Endodermal cell (in vitro differentiated cells): ENCODE measurements at regions not wholly inside any gene's neighbourhood (a gene's known extent, or its start where the extent isn't known, plus 50 kb on each side); places are given as distances from the start of the nearest gene placed in this dataset.

Source experiments
- DNase-seq: peaks from one replicate; pipeline ENCODE4 v3.0.0-alpha.2; 2017
- H3K27ac ChIP-seq: 2 replicates; pipeline ENCODE4 v1.5.1; 2013; ENCODE audit warnings: mild to moderate bottlenecking, low read depth, low read length, moderate library complexity
- H3K27me3 ChIP-seq: 2 replicates; pipeline ENCODE4 v1.6.1; 2013; ENCODE audit warnings: mild to moderate bottlenecking, low read length, moderate library complexity; ENCODE audit not compliant: insufficient read depth, control insufficient read depth, poor library complexity, severe bottlenecking
- H3K36me3 ChIP-seq: 2 replicates; pipeline ENCODE4 v1.7.0; 2013; ENCODE audit warnings: mild to moderate bottlenecking, low read length, moderate library complexity; ENCODE audit not compliant: control insufficient read depth, insufficient read depth
- H3K4me1 ChIP-seq: one replicate; pipeline ENCODE4 v1.7.0; 2013; ENCODE audit warnings: low read length; ENCODE audit not compliant: control insufficient read depth, insufficient read depth
- H3K4me3 ChIP-seq: 2 replicates; pipeline ENCODE4 v1.5.1; 2013; ENCODE audit warnings: mild to moderate bottlenecking, low read length, moderate library complexity
- H3K9ac ChIP-seq: 2 replicates; pipeline ENCODE4 v1.6.1; 2013; ENCODE audit warnings: mild to moderate bottlenecking, low read length, moderate library complexity; ENCODE audit not compliant: poor library complexity, severe bottlenecking; ENCODE audit errors: extremely low read depth
- H3K9me3 ChIP-seq: 2 replicates; pipeline ENCODE4 v1.6.1; 2013; ENCODE audit warnings: mild to moderate bottlenecking, low read length, moderate library complexity; ENCODE audit not compliant: control insufficient read depth
- H3K27ac Mint-ChIP-seq: 2 replicates; pipeline ENCODE4 v1.8.0; 2020; ENCODE audit warnings: mixed read lengths
- H3K27me3 Mint-ChIP-seq: 2 replicates; pipeline ENCODE4 v1.8.0; 2021; ENCODE audit warnings: mild to moderate bottlenecking, mixed read lengths; ENCODE audit not compliant: insufficient read depth
- H3K36me3 Mint-ChIP-seq: 2 replicates; pipeline ENCODE4 v1.8.0; 2020; ENCODE audit warnings: low read depth, mixed read lengths
- H3K4me1 Mint-ChIP-seq: 2 replicates; pipeline ENCODE4 v1.8.0; 2020; ENCODE audit warnings: mixed read lengths
- H3K4me3 Mint-ChIP-seq: 2 replicates; pipeline ENCODE4 v1.8.0; 2020; ENCODE audit warnings: mild to moderate bottlenecking, moderate library complexity, mixed read lengths
- H3K9me3 Mint-ChIP-seq: 2 replicates; pipeline ENCODE4 v1.8.0; 2020; ENCODE audit warnings: mild to moderate bottlenecking, mixed read lengths
- CTCF ChIP-seq: fragments of 200-600 bp; sonication (generic); conservative IDR thresholded peaks from 2 replicates; pipeline ENCODE4 v1.5.0; 2021; ENCODE audit warnings: antibody characterized with exemption, mild to moderate bottlenecking
- WGBS, 2 experiments: methylation state at CpG; one replicate each; pipeline versions ENCODE4 v1.1.5 to v1.1.7; 2013; ENCODE audit warnings: missing lambda C conversion rate in 2 of 2, mixed read lengths in 1 of 2; ENCODE audit not compliant: insufficient coverage in 1 of 2, insufficient read length in 1 of 2; 5-methylcytosine and 5-hydroxymethylcytosine counted together

GRCh38 chr2:147696426-147696825 is 148.4 kb upstream of the ACVR2A start:
- peaks cover 2% of the 10 kb centered on the region for H3K9me3 ChIP-seq
- H3K9me3 Mint-ChIP-seq, result no peaks in the 10 kb centered on the region
- H3K27ac ChIP-seq, result no peak overlapping the region
- H3K4me3 Mint-ChIP-seq, result no peak overlapping the region
- H3K27me3 ChIP-seq, result no peaks in the 10 kb centered on the region
- H3K36me3 Mint-ChIP-seq, result no peaks in the 10 kb centered on the region
- WGBS, 2 experiments, result 71% methylated on average over 2 of the region's 2 CpGs; no CpG with 5 or more reads in 1 of the 2 experiments
- peaks cover 4% of the 10 kb centered on the region for H3K4me1 ChIP-seq
- H3K4me3 ChIP-seq, result no peak overlapping the region
- H3K27ac Mint-ChIP-seq, result no peak overlapping the region
- no peak for TF ChIP-seq CTCF
- no peaks in the 10 kb centered on the region for H3K36me3 ChIP-seq
- H3K27me3 Mint-ChIP-seq, result no peaks in the 10 kb centered on the region
- peaks cover 41% of the 10 kb centered on the region for H3K4me1 Mint-ChIP-seq
- no peak overlapping the region for H3K9ac ChIP-seq
- DNase-seq, result no peak

GRCh38 chr2:147689220-147689909 is 155.5 kb upstream of the ACVR2A start:
- Histone ChIP-seq H3K4me3 (no peak overlapping the region), H3K27ac (no peak overlapping the region), H3K36me3 (no peaks in the 10 kb centered on the region), H3K9me3 (peaks cover 13% of the 10 kb centered on the region), H3K9ac (no peak overlapping the region), H3K4me1 (peaks cover 7% of the 10 kb centered on the region), H3K27me3 (no peaks in the 10 kb centered on the region)
- 90% methylated on average over 1 to 2 of the region's 2 CpGs for WGBS, 2 experiments
- H3K27ac Mint-ChIP-seq, result no peak overlapping the region
- no peak for DNase-seq
- no peak for TF ChIP-seq CTCF
- H3K4me1 Mint-ChIP-seq, result peaks cover 32% of the 10 kb centered on the region
- H3K4me3 Mint-ChIP-seq, result no peak overlapping the region
- H3K9me3 Mint-ChIP-seq, result peaks cover 15% of the 10 kb centered on the region
- no peaks in the 10 kb centered on the region for H3K36me3 Mint-ChIP-seq
- H3K27me3 Mint-ChIP-seq, result peaks cover 2% of the 10 kb centered on the region

- DNase-seq, result no peak
- peaks cover 8% of the 10 kb centered on the region for H3K4me1 ChIP-seq
- 92% methylated on average over 1 of the region's 1 CpG; no CpG with 5 or more reads in 1 of the 2 experiments for WGBS, 2 experiments
These were observed 156.6 kb upstream of the ACVR2A start for GRCh38 chr2:147688242-147688641.

More at GRCh38 chr2:147688242-147688641, 156.6 kb upstream of the ACVR2A start:
- no peak overlapping the region for H3K27ac ChIP-seq
- H3K36me3 Mint-ChIP-seq, result no peaks in the 10 kb centered on the region
- H3K9me3 ChIP-seq, result peaks cover 13% of the 10 kb centered on the region
- peaks cover 30% of the 10 kb centered on the region for H3K4me1 Mint-ChIP-seq
- H3K9me3 Mint-ChIP-seq, result peaks cover 15% of the 10 kb centered on the region
- no peaks in the 10 kb centered on the region for H3K27me3 ChIP-seq
- H3K9ac ChIP-seq, result no peak overlapping the region
- H3K4me3 Mint-ChIP-seq, result no peak overlapping the region
- H3K27ac Mint-ChIP-seq, result no peak overlapping the region
- H3K27me3 Mint-ChIP-seq, result peaks cover 2% of the 10 kb centered on the region
- TF ChIP-seq CTCF, result no peak
- no peak overlapping the region for H3K4me3 ChIP-seq
- no peaks in the 10 kb centered on the region for H3K36me3 ChIP-seq
